Ishikawa (cell line): ENCODE measurements at regions not wholly inside any gene's neighbourhood (a gene's known extent, or its start where the extent isn't known, plus 50 kb on each side); places are given as distances from the start of the nearest gene placed in this dataset.

ENCODE experiments used
- CEBPB ChIP-seq: IDR thresholded peaks from 2 replicates; pipeline ENCODE4 v1.6.1; 2012
- CREB1 ChIP-seq: IDR thresholded peaks from 2 replicates; pipeline ENCODE4 v1.6.1; 2012; ENCODE audit warnings: low read depth
- EGR1 ChIP-seq: IDR thresholded peaks from 2 replicates; pipeline ENCODE4 v1.6.1; 2012
- EP300 ChIP-seq: IDR thresholded peaks from 2 replicates; pipeline ENCODE4 v1.6.1; 2012; ENCODE audit warnings: borderline replicate concordance
- FOXM1 ChIP-seq: IDR thresholded peaks from 2 replicates; pipeline ENCODE4 v1.6.1; 2012; ENCODE audit warnings: low read depth, borderline replicate concordance
- NFIC ChIP-seq: IDR thresholded peaks from 2 replicates; pipeline ENCODE4 v1.6.1; 2012
- RAD21 ChIP-seq: IDR thresholded peaks from 2 replicates; pipeline ENCODE4 v1.6.1; 2012; ENCODE audit warnings: low read depth
- TAF1 ChIP-seq: IDR thresholded peaks from 2 replicates; pipeline ENCODE4 v1.6.1; 2012; ENCODE audit warnings: low read depth, mild to moderate bottlenecking
- TCF12 ChIP-seq: IDR thresholded peaks from 2 replicates; pipeline ENCODE4 v1.6.1; 2012; ENCODE audit warnings: low read depth
- TEAD4 ChIP-seq: IDR thresholded peaks from 2 replicates; pipeline ENCODE4 v1.6.1; 2012
- YY1 ChIP-seq: IDR thresholded peaks from 2 replicates; pipeline ENCODE4 v1.6.1; 2012; ENCODE audit warnings: low read depth
- ZBTB7A ChIP-seq: IDR thresholded peaks from 2 replicates; pipeline ENCODE4 v1.6.1; 2012; ENCODE audit warnings: low read depth
- TF ChIP-seq, protein P1 (sequence below): IDR thresholded peaks from 2 replicates; pipeline ENCODE4 v1.6.1; 2012
- TF ChIP-seq, protein P2 (sequence below): IDR thresholded peaks from 2 replicates; pipeline ENCODE4 v1.6.1; 2012; ENCODE audit warnings: low read depth, mild to moderate bottlenecking
- TF ChIP-seq, protein P3 (sequence below): IDR thresholded peaks from 2 replicates; pipeline ENCODE4 v1.6.1; 2012

DNA sequence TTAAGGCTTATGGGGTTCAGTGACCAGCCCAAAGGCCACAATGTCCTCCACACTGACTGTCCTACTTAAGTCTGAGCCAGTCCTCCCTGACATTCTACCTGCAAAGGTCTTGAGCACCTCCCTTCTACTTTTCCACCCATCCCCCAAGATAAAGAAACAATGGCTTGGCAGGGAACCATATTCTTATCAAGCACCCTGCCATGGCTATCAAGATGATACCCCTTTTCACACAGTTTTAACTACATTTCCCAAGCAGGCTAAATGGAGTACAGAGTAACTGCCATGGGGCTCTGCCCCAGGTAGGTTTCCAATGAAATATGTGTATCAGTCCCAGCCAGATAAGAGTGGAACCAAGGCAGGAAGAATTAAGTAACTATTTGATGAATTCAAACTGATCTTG is 85.9 kb upstream of the MOCS1 start:
- TF ChIP-seq CEBPB (no peak), YY1 (no peak), TAF1 (no peak), ZBTB7A (no peak), EP300 (no peak), CREB1 (no peak), RAD21 (no peak), NFIC (no peak), EGR1 (no peak), TCF12 (no peak), TEAD4 (no peak), FOXM1 (no peak)
- TF ChIP-seq, protein P1, sequence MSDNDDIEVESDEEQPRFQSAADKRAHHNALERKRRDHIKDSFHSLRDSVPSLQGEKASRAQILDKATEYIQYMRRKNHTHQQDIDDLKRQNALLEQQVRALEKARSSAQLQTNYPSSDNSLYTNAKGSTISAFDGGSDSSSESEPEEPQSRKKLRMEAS = no peak
- TF ChIP-seq, protein P2, sequence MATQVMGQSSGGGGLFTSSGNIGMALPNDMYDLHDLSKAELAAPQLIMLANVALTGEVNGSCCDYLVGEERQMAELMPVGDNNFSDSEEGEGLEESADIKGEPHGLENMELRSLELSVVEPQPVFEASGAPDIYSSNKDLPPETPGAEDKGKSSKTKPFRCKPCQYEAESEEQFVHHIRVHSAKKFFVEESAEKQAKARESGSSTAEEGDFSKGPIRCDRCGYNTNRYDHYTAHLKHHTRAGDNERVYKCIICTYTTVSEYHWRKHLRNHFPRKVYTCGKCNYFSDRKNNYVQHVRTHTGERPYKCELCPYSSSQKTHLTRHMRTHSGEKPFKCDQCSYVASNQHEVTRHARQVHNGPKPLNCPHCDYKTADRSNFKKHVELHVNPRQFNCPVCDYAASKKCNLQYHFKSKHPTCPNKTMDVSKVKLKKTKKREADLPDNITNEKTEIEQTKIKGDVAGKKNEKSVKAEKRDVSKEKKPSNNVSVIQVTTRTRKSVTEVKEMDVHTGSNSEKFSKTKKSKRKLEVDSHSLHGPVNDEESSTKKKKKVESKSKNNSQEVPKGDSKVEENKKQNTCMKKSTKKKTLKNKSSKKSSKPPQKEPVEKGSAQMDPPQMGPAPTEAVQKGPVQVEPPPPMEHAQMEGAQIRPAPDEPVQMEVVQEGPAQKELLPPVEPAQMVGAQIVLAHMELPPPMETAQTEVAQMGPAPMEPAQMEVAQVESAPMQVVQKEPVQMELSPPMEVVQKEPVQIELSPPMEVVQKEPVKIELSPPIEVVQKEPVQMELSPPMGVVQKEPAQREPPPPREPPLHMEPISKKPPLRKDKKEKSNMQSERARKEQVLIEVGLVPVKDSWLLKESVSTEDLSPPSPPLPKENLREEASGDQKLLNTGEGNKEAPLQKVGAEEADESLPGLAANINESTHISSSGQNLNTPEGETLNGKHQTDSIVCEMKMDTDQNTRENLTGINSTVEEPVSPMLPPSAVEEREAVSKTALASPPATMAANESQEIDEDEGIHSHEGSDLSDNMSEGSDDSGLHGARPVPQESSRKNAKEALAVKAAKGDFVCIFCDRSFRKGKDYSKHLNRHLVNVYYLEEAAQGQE = no peak
- TF ChIP-seq, protein P3, sequence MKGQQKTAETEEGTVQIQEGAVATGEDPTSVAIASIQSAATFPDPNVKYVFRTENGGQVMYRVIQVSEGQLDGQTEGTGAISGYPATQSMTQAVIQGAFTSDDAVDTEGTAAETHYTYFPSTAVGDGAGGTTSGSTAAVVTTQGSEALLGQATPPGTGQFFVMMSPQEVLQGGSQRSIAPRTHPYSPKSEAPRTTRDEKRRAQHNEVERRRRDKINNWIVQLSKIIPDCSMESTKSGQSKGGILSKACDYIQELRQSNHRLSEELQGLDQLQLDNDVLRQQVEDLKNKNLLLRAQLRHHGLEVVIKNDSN = no peak

DNA sequence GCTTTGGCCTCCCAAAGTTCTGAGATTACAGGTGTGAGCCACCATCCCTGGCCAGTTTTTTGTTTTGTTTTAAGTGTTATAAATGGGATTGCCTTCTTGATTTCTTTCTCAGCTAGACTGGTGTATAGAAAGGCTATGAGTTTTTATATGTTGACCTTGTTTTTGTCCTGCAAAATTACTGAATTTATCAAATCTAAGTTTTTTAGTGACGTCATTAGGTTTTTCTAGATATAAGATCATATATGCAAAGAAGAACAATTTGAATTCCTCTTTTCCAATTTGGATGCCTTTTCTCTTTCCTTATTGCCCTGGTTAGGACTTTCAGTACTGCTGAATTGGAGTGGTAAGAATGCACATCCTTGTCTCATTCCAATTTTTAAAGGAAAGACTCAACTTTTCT is 81.3 kb upstream of the MOCS1 start:
- TF ChIP-seq, protein P1 = no peak
- TF ChIP-seq, protein P3 = no peak
- TF ChIP-seq, protein P2 = no peak
- TF ChIP-seq CREB1 = no peak
- TF ChIP-seq RAD21 = no peak
- no peak for TF ChIP-seq YY1
- no peak for TF ChIP-seq FOXM1
- TF ChIP-seq TCF12 = no peak
- TF ChIP-seq EGR1 = no peak
- no peak for TF ChIP-seq ZBTB7A

DNA sequence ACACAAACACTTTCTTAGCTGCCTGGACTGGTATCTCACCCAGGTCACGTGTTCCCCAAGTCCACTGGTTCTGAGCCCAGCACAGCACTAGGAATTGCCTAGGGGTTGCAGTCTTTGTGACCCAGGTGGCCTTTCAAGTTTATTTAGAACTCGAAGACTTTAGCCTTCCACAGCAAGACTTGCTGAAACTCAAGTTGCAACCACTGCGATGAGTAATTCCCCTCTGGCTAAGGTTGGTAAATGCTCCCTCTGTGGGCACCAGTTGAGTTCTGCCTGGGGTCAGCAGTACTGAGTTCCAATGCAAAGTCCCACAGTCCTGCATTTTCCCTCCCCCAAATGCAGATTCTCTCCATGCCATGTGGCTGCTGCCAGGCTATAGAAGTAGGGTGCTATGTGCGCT is 77.6 kb upstream of the MOCS1 start:
- TF ChIP-seq NFIC (no peak), CREB1 (no peak), RAD21 (no peak), EP300 (no peak), YY1 (no peak)
- TF ChIP-seq, protein P1 = no peak
- TF ChIP-seq, protein P3 = no peak

DNA sequence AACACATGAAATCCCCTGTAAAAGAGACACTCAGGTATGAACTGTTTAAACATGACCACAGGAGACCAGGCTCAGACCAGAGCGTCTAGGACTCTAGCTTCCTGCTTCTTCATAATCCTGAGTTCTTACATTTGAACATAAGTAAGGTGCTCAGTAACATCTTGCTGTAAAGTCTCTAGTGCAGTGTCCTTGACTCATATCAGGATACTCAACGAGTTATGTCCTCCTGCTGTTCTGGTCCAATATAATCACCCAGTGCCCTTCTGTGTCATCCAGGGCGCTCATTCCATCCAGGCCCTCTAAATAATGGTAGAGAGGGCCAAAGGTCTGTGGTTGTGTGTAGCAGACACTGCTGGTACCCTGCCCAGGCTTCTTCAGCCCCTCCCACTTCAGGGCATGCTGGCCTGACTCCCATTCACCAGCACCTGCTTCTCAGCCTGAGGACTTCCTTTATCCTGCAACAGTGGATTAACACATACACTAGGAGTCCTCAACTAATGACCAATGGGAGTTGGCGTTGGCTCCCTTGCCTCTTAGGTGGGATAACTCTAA is 66.8 kb upstream of the MOCS1 start:
- TF ChIP-seq RAD21 (no peak), TCF12 (no peak), NFIC (no peak), CEBPB (no peak), YY1 (no peak), CREB1 (no peak), EGR1 (no peak), EP300 (no peak), TAF1 (no peak), TEAD4 (no peak), ZBTB7A (no peak), FOXM1 (no peak)
- TF ChIP-seq, protein P1 = no peak
- TF ChIP-seq, protein P3 = no peak
- TF ChIP-seq, protein P2 = no peak
